DND-41 (cell line): ENCODE measurements at regions not wholly inside any gene's neighbourhood (a gene's known extent, or its start where the extent isn't known, plus 50 kb on each side); places are given as distances from the start of the nearest gene placed in this dataset.

ENCODE experiments used
- EZH2 ChIP-seq: IDR thresholded peaks from 3 replicates; pipeline ENCODE4 v1.6.1; 2012; ENCODE audit warnings: borderline replicate concordance, low read depth, mild to moderate bottlenecking, moderate library complexity, low read length, inconsistent platforms; ENCODE audit not compliant: severe bottlenecking
- TF ChIP-seq, protein P1 (sequence below): IDR thresholded peaks from 2 replicates; pipeline ENCODE4 v1.5.1; 2012; ENCODE audit warnings: borderline replicate concordance, low read length, moderate library complexity, mild to moderate bottlenecking; ENCODE audit not compliant: poor library complexity, severe bottlenecking; ENCODE audit errors: extremely low read depth

- TF ChIP-seq, protein P1, sequence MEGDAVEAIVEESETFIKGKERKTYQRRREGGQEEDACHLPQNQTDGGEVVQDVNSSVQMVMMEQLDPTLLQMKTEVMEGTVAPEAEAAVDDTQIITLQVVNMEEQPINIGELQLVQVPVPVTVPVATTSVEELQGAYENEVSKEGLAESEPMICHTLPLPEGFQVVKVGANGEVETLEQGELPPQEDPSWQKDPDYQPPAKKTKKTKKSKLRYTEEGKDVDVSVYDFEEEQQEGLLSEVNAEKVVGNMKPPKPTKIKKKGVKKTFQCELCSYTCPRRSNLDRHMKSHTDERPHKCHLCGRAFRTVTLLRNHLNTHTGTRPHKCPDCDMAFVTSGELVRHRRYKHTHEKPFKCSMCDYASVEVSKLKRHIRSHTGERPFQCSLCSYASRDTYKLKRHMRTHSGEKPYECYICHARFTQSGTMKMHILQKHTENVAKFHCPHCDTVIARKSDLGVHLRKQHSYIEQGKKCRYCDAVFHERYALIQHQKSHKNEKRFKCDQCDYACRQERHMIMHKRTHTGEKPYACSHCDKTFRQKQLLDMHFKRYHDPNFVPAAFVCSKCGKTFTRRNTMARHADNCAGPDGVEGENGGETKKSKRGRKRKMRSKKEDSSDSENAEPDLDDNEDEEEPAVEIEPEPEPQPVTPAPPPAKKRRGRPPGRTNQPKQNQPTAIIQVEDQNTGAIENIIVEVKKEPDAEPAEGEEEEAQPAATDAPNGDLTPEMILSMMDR = no peak
- no peak for TF ChIP-seq EZH2
Measured at GRCh38 chr3:64824394-64824909, 136.7 kb upstream of the ADAMTS9 start.
